Small intestine (tissue), 7 donors: ENCODE measurements at regions not wholly inside any gene's neighbourhood (a gene's known extent, or its start where the extent isn't known, plus 50 kb on each side); places are given as distances from the start of the nearest gene placed in this dataset.

ENCODE experiments used
- DNase-seq, 2 donors: peaks; one replicate each; pipeline versions ENCODE4 v3.0.0 to v3.0.0-alpha.2; 2013
- FAIRE-seq: peaks from 2 replicates; lab custom pipeline; 2012; peaks lifted over from hg19 to GRCh38; lab: Jason Lieb, UNC
- H3K27ac ChIP-seq, 3 donors: one replicate each; pipeline ENCODE4 v1.5.1; 2013; ENCODE audit warnings: low read length in 2 of 3, mild to moderate bottlenecking in 2 of 3, control low read depth in 1 of 3, inconsistent platforms in 1 of 3, low read depth in 1 of 3, moderate library complexity in 1 of 3
- H3K27me3 ChIP-seq, 3 donors: one replicate each; pipeline ENCODE4 v1.6.1; 2013; ENCODE audit warnings: low read length in 3 of 3, inconsistent platforms in 1 of 3; ENCODE audit not compliant: control insufficient read depth in 3 of 3, insufficient read depth in 3 of 3
- H3K36me3 ChIP-seq, 3 donors: one replicate each; pipeline ENCODE4 v1.6.1; 2013; ENCODE audit warnings: low read length in 3 of 3, inconsistent platforms in 1 of 3, low read depth in 1 of 3, mild to moderate bottlenecking in 1 of 3, moderate library complexity in 1 of 3; ENCODE audit not compliant: control insufficient read depth in 3 of 3, insufficient read depth in 2 of 3
- H3K4me1 ChIP-seq, 3 donors: one replicate each; pipeline ENCODE4 v1.6.1; 2013; ENCODE audit warnings: low read length in 2 of 3, inconsistent platforms in 1 of 3, low read depth in 1 of 3, mild to moderate bottlenecking in 1 of 3, moderate library complexity in 1 of 3; ENCODE audit not compliant: control insufficient read depth in 3 of 3, insufficient read depth in 2 of 3
- H3K4me3 ChIP-seq, 3 donors: one replicate each; pipeline ENCODE4 v1.5.1; 2013; ENCODE audit warnings: low read length in 3 of 3, control low read depth in 1 of 3, inconsistent platforms in 1 of 3, low read depth in 1 of 3, mild to moderate bottlenecking in 1 of 3, moderate library complexity in 1 of 3
- H3K9me3 ChIP-seq, 2 donors: one replicate each; pipeline ENCODE4 v1.6.1; 2013; ENCODE audit warnings: low read depth in 1 of 2, low read length in 1 of 2; ENCODE audit not compliant: control insufficient read depth in 2 of 2, insufficient read depth in 1 of 2
- WGBS, 3 donors: extraction: QIAGEN DNeasy Blood & Tissue Kit; methylation state at CpG; one replicate each; pipeline ENCODE4 v1.1.7; 2013; 5-methylcytosine and 5-hydroxymethylcytosine counted together
- donor health status: healthy with polysubstance abuse.
- donor health status: control.
- donor health status: control.
- donor health status: Bipolar disorder and iron deficiency.
- donor health status: healthy.

DNA sequence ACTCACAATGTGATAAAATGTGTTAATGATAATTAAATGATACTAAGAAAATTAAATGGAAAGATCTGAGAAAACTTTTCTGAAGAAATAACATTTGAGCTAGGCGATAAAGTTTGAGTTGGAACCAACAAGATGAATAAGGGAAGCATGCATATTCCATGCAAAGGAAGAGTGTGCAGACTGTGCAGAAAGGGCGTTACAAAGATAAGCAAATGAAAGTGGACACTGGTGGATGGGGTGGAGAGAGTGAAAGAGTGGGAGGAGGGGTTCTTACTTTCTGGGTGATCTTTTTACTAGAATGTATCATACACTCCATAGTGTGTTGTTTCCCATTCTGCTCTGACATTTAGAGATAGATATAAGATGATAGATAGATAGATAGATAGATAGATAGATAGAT is 138.7 kb downstream of the HTR1A start:
- no peaks in the 10 kb centered on the region for H3K9me3 ChIP-seq
- WGBS, 3 donors = 75 to 78% (median 76%) methylated on average over 2 of the region's 2 CpGs
- no peak for FAIRE-seq

DNA sequence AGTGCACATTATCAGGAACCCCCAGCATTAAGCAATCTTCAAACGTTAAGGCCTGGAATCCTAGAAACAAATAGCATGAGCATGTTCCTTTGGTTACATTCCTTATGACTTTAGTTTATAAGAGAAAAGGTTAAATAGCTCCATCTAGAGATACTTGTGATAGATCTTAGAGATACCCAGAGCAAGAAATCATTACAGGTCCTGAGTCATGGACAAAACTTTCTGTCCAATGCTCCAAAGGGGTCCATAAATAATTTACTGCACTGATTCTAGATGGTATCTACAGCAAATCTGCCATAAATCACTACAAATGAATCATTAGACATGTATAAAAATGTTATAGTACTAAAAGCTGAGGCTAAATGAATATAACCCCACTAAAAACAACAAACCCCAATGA is 139.6 kb downstream of the HTR1A start:
- no peak for DNase-seq
- no peaks in the 10 kb centered on the region for H3K9me3 ChIP-seq
- no peaks in the 10 kb centered on the region for H3K36me3 ChIP-seq
- WGBS, 3 donors = 12 to 20% (median 16%) methylated on average over 1 of the region's 1 CpG
- H3K4me3 ChIP-seq = no peak overlapping the region
- no peak for FAIRE-seq
- no peaks in the 10 kb centered on the region for H3K4me1 ChIP-seq
- no peaks in the 10 kb centered on the region for H3K27me3 ChIP-seq
- H3K27ac ChIP-seq = no peak overlapping the region

More for the DNA sequence above, 138.7 kb downstream of the HTR1A start:
- Histone ChIP-seq H3K4me3 (no peak overlapping the region), H3K27me3 (no peaks in the 10 kb centered on the region), H3K27ac (no peak overlapping the region), H3K36me3 (no peaks in the 10 kb centered on the region), H3K4me1 (no peaks in the 10 kb centered on the region)
- no peak for DNase-seq

GRCh38 chr5:63820577-63820976 is 141.7 kb downstream of the HTR1A start:
- Histone ChIP-seq H3K4me3 (no peak overlapping the region), H3K27me3 (no peaks in the 10 kb centered on the region), H3K4me1 (no peaks in the 10 kb centered on the region), H3K36me3 (no peaks in the 10 kb centered on the region), H3K9me3 (peaks cover 0 to 3% of the 10 kb centered on the region in 2 donors), H3K27ac (no peak overlapping the region)
- 15 to 27% (median 25%) methylated on average over 3 of the region's 3 CpGs for WGBS, 3 donors
- DNase-seq (no peak), FAIRE-seq (no peak)

DNA sequence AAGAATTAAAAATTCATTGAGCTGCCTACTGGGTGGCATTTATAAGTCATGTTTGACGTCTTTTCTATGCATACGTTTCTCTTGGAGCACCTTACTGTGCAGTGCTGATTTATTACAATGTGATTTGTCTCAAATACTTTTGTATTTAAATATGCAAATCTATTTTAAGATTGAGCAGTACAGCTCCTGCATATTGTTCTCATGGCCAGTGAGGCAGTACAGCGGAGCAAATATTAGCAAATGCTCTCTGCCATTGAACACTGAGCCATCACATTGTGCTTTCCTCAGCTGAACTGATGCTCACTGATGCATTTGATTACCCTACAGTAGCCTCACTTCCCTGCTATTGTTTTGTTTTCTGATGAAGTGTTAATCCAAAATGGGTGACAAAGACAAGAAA is 149.6 kb downstream of the HTR1A start:
- Histone ChIP-seq H3K9me3 (peaks cover 1 to 11% of the 10 kb centered on the region in 2 donors), H3K27ac (no peak overlapping the region), H3K4me3 (no peak overlapping the region), H3K27me3 (no peaks in the 10 kb centered on the region), H3K36me3 (no peaks in the 10 kb centered on the region), H3K4me1 (no peaks in the 10 kb centered on the region)
- no peak for FAIRE-seq
- no peak for DNase-seq
- WGBS, 3 donors = 85 to 88% (median 86%) methylated on average over 3 of the region's 3 CpGs

GRCh38 chr5:63811961-63812360 is 150.3 kb downstream of the HTR1A start:
- WGBS, 3 donors = 75 to 81% (median 80%) methylated on average over 2 of the region's 2 CpGs
- Histone ChIP-seq H3K27me3 (no peaks in the 10 kb centered on the region), H3K4me1 (no peaks in the 10 kb centered on the region), H3K9me3 (peaks cover 1 to 11% of the 10 kb centered on the region in 2 donors), H3K27ac (no peak overlapping the region), H3K36me3 (no peaks in the 10 kb centered on the region), H3K4me3 (no peak overlapping the region)
- FAIRE-seq (no peak), DNase-seq (no peak)

DNA sequence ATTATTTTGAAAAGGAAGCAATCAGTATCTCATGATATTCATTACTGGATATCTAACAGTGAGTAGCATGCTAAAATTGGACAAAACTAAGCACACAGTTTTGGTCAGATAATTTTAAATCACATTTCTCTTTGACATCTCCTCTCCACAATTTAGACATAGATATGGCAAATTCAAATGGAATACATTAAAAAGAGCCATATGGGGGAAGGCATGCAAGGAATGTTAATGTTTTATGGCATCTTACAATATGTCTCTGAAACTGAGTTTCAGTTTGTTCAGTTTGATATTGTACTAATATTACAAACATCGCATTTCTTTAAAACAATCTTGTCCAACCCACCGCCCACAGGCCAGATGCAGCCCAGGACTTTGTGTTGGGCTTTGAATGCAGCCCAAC is 151.0 kb downstream of the HTR1A start:
- Histone ChIP-seq H3K27ac (no peak overlapping the region), H3K27me3 (no peaks in the 10 kb centered on the region), H3K9me3 (peaks cover 1 to 11% of the 10 kb centered on the region in 2 donors), H3K4me3 (no peak overlapping the region), H3K36me3 (no peaks in the 10 kb centered on the region), H3K4me1 (no peaks in the 10 kb centered on the region)
- WGBS, 3 donors = 83 to 93% (median 90%) methylated on average over 2 of the region's 2 CpGs
- FAIRE-seq (no peak), DNase-seq (no peak)

GRCh38 chr5:63805151-63805550 is 157.1 kb downstream of the HTR1A start:
- no peak for DNase-seq
- Histone ChIP-seq H3K36me3 (no peaks in the 10 kb centered on the region), H3K9me3 (no peaks in the 10 kb centered on the region), H3K27ac (no peak overlapping the region), H3K4me1 (no peaks in the 10 kb centered on the region), H3K27me3 (no peaks in the 10 kb centered on the region), H3K4me3 (no peak overlapping the region)
- WGBS, 3 donors = 63 to 86% (median 79%) methylated on average over 1 of the region's 1 CpG
- no peak for FAIRE-seq

DNA sequence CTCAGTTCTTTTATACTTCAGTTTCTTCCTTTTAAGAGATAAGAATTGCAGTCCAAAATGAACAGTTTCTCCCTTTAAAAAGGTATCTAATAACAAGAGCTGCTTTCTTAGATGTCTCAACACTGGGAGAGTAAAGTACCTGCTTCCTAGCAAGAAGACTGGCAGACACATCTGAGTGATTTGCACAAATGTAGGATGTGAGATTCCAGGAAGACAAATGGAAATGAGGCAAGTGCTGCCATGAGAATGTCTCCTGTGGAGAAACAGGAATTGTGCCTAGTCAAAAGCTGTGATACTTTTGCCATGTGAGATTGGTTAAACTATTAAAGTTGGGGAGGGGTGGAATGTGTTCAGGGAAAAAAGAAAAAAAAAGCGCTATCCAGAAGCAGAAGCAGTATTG is 159.1 kb downstream of the HTR1A start:
- no peaks in the 10 kb centered on the region for H3K4me1 ChIP-seq
- DNase-seq (no peak), FAIRE-seq (no peak)
- H3K4me3 ChIP-seq = no peak overlapping the region
- 76 to 80% (median 78%) methylated on average over 1 of the region's 1 CpG for WGBS, 3 donors
- H3K9me3 ChIP-seq = no peaks in the 10 kb centered on the region
- no peaks in the 10 kb centered on the region for H3K36me3 ChIP-seq
- H3K27me3 ChIP-seq = no peaks in the 10 kb centered on the region
- H3K27ac ChIP-seq = no peak overlapping the region

DNA sequence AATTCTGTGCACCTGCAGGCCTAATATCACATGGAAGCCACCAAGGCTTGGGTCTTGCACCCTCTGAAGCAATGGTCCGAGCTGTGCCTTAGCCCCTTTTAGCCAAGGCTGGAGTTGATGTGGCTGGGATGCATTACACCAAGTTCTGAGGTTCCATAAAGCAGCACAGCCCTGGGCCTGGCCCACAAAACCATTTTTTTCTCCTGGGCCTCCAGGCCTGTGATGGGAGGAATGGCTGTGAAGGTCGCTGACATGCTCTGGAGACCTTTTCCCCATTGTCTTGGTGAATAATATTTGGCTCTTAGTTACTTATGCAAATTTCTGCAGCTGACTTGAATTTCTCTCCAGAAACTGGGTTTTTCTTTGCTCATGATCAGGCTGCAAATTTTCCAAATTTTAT is 167.3 kb downstream of the HTR1A start:
- H3K27me3 ChIP-seq = no peaks in the 10 kb centered on the region
- no peak for DNase-seq
- no peak overlapping the region for H3K27ac ChIP-seq
- WGBS, 3 donors = 45 to 57% (median 48%) methylated on average over 2 of the region's 2 CpGs
- no peak overlapping the region for H3K4me3 ChIP-seq
- no peak for FAIRE-seq
- H3K9me3 ChIP-seq = peaks cover 0 to 8% of the 10 kb centered on the region in 2 donors
- no peaks in the 10 kb centered on the region for H3K36me3 ChIP-seq
- no peaks in the 10 kb centered on the region for H3K4me1 ChIP-seq
